ENCODE measurements at regions not wholly inside any gene's neighbourhood (a gene's known extent, or its start where the extent isn't known, plus 50 kb on each side); places are given as distances from the start of the nearest gene placed in this dataset.

DNA sequence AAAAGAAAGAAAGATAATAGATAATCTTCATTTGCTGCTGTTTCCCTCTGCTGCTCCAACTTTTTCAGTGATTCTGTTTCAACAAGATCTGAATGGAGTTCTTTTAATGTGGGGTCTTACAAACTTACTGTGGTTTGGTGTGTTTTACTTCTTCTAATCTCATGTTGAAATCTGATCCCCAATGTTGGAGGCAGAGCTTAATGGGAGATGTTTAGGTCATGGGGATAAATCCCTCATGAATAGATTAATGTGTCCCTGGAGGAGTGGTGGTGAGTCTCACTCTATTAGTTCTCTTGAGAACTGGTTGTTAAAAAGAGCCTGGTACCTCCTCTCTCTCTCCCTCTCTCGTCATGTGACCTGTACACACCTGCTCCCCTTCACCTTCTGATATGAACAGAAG is 442.4 kb downstream of the EPHA4 start:
- TF ChIP-seq, protein P1, sequence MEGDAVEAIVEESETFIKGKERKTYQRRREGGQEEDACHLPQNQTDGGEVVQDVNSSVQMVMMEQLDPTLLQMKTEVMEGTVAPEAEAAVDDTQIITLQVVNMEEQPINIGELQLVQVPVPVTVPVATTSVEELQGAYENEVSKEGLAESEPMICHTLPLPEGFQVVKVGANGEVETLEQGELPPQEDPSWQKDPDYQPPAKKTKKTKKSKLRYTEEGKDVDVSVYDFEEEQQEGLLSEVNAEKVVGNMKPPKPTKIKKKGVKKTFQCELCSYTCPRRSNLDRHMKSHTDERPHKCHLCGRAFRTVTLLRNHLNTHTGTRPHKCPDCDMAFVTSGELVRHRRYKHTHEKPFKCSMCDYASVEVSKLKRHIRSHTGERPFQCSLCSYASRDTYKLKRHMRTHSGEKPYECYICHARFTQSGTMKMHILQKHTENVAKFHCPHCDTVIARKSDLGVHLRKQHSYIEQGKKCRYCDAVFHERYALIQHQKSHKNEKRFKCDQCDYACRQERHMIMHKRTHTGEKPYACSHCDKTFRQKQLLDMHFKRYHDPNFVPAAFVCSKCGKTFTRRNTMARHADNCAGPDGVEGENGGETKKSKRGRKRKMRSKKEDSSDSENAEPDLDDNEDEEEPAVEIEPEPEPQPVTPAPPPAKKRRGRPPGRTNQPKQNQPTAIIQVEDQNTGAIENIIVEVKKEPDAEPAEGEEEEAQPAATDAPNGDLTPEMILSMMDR (IDR thresholded peaks at IDR 0.05; ENCODE audit: borderline replicate concordance, extremely low read depth, insufficient read depth) = no peak

GRCh38 chr2:221130431-221130830 is 441.7 kb downstream of the EPHA4 start:
- Histone ChIP-seq H3K27ac (ENCODE audit: low read depth in 2 of 2, low read length in 2 of 2) (no peak overlapping the region), H3K27me3 (ENCODE audit: control insufficient read depth, insufficient read depth, low read length) (no peaks in the 10 kb centered on the region), H3K9me3 (ENCODE audit: control insufficient read depth in 2 of 3, insufficient read depth in 1 of 3, low read length in 3 of 3) (no peaks in the 10 kb centered on the region), H3K9ac (ENCODE audit: low read length in 3 of 3) (no peak overlapping the region), H3K4me3 (ENCODE audit: low read length in 3 of 3) (no peak overlapping the region), H3K36me3 (ENCODE audit: control insufficient read depth in 2 of 3, insufficient read depth in 3 of 3, low read length in 3 of 3) (no peaks in the 10 kb centered on the region), H3K4me1 (ENCODE audit: control insufficient read depth in 2 of 3, insufficient read depth in 2 of 3, low read depth in 1 of 3, low read length in 3 of 3) (no peaks in the 10 kb centered on the region)
- TF ChIP-seq, protein P1 (IDR thresholded peaks at IDR 0.05; ENCODE audit: borderline replicate concordance, extremely low read depth, insufficient read depth) = no peak
- DNase-seq (no peak), FAIRE-seq (no peak)
- intact Hi-C loops (cut with DNase I) = no loop called here

More for the DNA sequence above, 442.4 kb downstream of the EPHA4 start:
- H3K27me3 ChIP-seq (ENCODE audit: control insufficient read depth, insufficient read depth, low read length) = no peaks in the 10 kb centered on the region
- FAIRE-seq (no peak), DNase-seq (peak in 2 of 5 donors; percentile 30 to 31)
- no peaks in the 10 kb centered on the region for H3K9me3 ChIP-seq (ENCODE audit: control insufficient read depth in 2 of 3, insufficient read depth in 1 of 3, low read length in 3 of 3)
- intact Hi-C loops (cut with DNase I) = no loop called here
- no peaks in the 10 kb centered on the region for H3K36me3 ChIP-seq (ENCODE audit: control insufficient read depth in 2 of 3, insufficient read depth in 3 of 3, low read length in 3 of 3)
- no peak overlapping the region for H3K27ac ChIP-seq (ENCODE audit: low read depth in 2 of 2, low read length in 2 of 2)
- H3K4me1 ChIP-seq (ENCODE audit: control insufficient read depth in 2 of 3, insufficient read depth in 2 of 3, low read depth in 1 of 3, low read length in 3 of 3) = no peaks in the 10 kb centered on the region
- no peak overlapping the region for H3K9ac ChIP-seq (ENCODE audit: low read length in 3 of 3)
- H3K4me3 ChIP-seq (ENCODE audit: low read length in 3 of 3) = no peak overlapping the region

DNA sequence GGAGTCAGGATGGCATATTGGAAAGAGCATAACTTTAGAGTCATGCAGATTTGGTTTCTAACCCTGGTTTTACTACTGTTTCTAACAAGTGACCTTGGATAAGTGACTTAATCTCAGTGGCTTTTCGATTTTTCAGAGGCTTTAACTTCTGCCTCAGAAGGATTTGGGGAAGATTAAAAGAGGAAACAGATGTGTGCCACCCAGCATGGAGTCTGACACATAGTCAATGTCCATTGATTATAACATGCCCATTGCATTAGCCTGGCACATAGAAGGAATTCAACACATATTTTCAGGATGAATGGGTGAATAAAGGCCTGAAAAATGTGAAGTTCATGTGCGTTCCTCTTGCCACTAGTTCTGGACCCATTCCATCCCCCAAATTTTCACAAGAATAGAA is 438.2 kb downstream of the EPHA4 start:
- Histone ChIP-seq H3K9ac (ENCODE audit: low read length in 3 of 3) (no peak overlapping the region), H3K36me3 (ENCODE audit: control insufficient read depth in 2 of 3, insufficient read depth in 3 of 3, low read length in 3 of 3) (no peaks in the 10 kb centered on the region), H3K27me3 (ENCODE audit: control insufficient read depth, insufficient read depth, low read length) (no peaks in the 10 kb centered on the region), H3K27ac (ENCODE audit: low read depth in 2 of 2, low read length in 2 of 2) (no peak overlapping the region), H3K4me1 (ENCODE audit: control insufficient read depth in 2 of 3, insufficient read depth in 2 of 3, low read depth in 1 of 3, low read length in 3 of 3) (no peaks in the 10 kb centered on the region), H3K4me3 (ENCODE audit: low read length in 3 of 3) (no peak overlapping the region), H3K9me3 (ENCODE audit: control insufficient read depth in 2 of 3, insufficient read depth in 1 of 3, low read length in 3 of 3) (no peaks in the 10 kb centered on the region)
- FAIRE-seq (no peak), DNase-seq (no peak)
- TF ChIP-seq, protein P1 (IDR thresholded peaks at IDR 0.05; ENCODE audit: borderline replicate concordance, extremely low read depth, insufficient read depth) = no peak
- intact Hi-C loops (cut with DNase I) = no loop called here

DNA sequence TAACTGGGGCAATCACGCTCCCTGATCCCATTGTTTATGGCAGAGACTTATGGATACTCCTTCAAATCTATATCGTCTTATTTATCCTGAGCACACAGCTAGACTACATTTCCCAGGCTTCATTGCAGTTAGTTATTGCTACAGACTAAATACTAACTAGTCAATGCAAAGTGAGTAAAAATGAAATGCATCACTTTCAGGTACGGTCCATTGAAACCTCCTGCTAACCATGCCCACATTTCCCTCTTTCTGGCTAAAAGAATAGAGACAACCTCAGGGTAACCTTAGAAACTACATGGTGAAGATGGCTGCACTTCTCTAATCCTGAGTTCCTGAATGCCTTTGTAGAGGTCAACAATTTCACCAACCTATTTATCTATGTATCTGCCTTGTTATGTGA is 437.4 kb downstream of the EPHA4 start:
- Histone ChIP-seq H3K9ac (ENCODE audit: low read length in 3 of 3) (no peak overlapping the region), H3K4me1 (ENCODE audit: control insufficient read depth in 2 of 3, insufficient read depth in 2 of 3, low read depth in 1 of 3, low read length in 3 of 3) (no peaks in the 10 kb centered on the region), H3K27ac (ENCODE audit: low read depth in 2 of 2, low read length in 2 of 2) (no peak overlapping the region), H3K9me3 (ENCODE audit: control insufficient read depth in 2 of 3, insufficient read depth in 1 of 3, low read length in 3 of 3) (no peaks in the 10 kb centered on the region), H3K4me3 (ENCODE audit: low read length in 3 of 3) (no peak overlapping the region), H3K36me3 (ENCODE audit: control insufficient read depth in 2 of 3, insufficient read depth in 3 of 3, low read length in 3 of 3) (no peaks in the 10 kb centered on the region), H3K27me3 (ENCODE audit: control insufficient read depth, insufficient read depth, low read length) (no peaks in the 10 kb centered on the region)
- TF ChIP-seq, protein P1 (IDR thresholded peaks at IDR 0.05; ENCODE audit: borderline replicate concordance, extremely low read depth, insufficient read depth) = no peak
- no peak for FAIRE-seq
- no peak for DNase-seq
- intact Hi-C loops (cut with DNase I) = no loop called here

All from kidney (tissue), 13 donors.